Renal cortex interstitium (tissue), 11 donors: ENCODE measurements at regions not wholly inside any gene's neighbourhood (a gene's known extent, or its start where the extent isn't known, plus 50 kb on each side); places are given as distances from the start of the nearest gene placed in this dataset.

Source experiments
- DNase-seq, 11 donors: peaks; one replicate each; pipeline ENCODE4 v3.0.0-alpha.2; 2013; ENCODE audit warnings: low read depth in 9 of 11, low spot score in 4 of 11; ENCODE audit errors: extremely low read depth in 1 of 11

DNA sequence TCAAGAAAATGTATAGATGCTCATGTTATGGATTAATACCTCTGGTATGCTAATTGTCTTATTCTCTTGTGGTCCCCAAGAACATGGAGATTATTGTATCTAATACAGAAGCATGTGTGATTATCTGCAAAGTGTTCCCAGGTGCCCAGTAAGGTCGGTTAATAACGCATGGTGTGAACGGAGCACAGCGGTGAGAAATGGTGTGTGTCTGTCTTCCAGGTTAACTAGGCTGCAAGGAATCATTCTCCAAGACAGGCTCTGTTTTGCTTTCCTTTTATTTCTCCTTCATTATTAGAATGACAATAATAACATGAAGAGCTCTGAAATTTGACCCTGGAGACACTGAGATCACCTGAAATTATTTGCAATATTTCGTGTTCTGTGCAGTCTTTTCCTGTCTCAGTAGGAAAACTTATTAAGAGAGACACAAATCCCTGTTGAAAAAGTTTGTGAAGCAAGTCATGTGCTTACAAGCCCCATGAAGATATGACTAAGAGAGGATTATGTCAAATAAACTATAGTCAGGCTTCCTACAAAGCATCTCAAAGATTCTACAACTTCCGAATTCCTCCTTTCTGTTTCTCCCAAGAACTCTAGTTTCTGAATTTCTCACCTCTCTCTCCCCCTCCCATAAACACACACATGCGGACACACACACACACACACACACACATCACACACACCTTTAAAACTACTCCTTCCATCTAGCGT lies 230.9 kb downstream of the HS3ST1 start:
- DNase-seq, result no peak

DNA sequence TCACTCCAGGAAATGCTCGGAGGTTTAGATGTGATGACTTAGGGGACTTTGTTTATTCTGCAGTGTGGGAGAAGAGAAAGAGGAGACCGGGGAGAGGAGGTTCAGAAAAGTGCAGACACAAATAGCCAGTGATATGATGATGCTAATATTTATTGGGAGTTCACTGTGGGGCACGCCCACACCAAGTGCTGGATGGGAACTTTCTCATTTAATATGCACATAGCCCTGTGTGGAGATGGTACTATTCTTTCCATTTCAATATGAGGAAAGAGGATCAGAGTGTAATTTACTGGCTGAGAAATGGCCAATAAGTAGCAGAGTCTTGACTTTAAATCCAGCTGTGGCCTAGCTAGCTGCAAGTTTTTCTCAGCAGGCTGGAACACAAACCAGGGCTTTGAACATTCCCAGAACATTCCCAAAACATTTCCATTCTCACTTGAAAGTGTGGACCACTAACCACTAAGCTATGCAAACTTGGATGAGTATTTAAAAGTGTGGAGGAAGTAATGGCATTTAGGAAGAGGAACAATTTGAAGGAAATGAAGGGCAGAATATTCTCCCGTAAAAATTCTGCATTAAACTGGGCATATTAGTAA lies 231.7 kb downstream of the HS3ST1 start:
- no peak for DNase-seq

DNA sequence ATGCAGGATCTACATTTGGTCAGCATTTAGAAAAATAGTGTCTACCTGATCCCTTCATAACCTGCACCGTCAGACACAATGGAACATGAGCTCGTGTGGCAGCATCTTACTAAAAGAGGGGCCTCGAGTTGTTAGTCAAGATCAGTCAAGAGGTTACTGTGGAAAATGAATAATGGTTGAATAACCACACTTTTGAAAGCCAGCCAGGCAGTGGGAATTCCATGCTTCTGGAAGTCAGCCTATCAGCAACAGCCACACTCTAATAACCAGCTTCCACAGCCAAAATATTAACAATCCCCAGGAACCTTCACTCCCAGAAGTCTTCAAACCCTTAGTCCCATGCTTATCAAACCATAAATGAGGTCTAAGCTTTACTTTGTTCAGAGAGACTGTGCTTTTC lies 234.3 kb downstream of the HS3ST1 start:
- no peak for DNase-seq

DNA sequence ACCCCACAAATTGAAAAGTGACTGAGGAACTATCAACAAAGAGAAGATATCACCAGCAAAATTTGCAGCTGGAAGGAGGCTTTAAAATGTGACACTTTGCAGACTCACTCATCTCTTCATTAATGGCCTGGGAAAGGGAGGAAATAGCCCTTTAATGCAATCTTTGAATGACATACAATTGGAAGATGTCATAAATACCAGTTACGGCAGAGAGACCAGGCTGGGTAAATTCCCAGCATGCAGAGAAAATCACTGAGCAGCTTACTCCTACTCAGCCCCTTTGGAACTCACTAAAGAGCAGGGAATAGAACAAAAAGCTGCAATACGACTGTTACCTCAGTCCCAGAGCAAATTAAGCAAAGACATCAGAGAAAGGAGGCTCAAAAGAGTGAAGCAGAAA lies 238.9 kb downstream of the HS3ST1 start:
- DNase-seq, result no peak

DNA sequence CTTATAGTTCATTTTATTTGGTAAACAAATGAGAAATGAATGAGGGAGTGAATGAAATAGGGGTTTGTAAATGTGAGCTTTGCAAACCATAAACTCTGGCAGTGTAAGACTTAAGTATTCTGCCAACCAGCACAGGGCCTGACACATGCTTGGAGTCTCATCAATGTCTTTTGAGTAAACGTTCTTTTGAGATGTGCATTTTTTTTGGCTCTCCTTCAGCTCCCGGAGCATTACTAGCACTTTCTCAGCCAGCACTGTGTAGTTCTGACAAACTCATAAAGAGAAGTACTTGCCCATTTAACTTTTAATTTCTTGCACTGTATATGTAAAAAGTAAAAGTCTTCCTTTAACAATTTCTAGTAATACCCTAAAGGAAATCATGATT lies 245.3 kb downstream of the HS3ST1 start:
- DNase-seq, result no peak

DNA sequence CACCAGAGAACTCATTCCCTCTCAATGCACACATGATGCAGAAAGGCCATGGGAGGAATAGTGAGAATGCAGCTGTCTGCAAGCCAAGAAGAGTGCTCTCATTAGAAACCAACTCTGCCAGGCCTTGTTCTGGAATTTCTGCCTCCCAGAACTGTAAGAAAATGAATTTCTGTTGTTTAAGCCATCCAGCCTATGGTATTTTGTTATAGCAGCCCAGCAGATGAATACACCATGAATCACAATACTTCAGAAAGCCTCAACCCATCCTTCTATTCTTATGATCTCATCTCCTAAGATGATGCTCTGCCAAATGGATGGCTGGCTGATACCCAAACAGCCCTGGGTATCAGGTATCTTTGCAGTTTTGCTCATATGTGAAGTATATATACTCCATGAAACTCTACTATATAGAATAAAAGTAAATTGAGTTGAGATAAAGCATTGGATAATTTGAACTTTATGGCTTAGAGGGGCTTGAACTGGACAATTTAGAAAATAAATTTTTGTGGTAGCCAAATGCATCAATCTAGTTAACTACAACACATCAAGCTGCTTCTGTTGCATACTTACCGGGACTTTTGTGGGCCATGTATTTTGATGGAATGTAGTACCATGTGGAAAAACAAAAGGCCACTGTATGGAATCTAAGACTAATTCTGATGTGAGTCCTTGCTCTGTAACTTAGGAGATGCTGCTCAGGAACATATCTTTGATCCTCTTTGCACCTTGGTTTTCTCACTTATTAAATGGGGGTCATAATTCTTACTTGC lies 245.9 kb downstream of the HS3ST1 start:
- DNase-seq, result no peak

DNA sequence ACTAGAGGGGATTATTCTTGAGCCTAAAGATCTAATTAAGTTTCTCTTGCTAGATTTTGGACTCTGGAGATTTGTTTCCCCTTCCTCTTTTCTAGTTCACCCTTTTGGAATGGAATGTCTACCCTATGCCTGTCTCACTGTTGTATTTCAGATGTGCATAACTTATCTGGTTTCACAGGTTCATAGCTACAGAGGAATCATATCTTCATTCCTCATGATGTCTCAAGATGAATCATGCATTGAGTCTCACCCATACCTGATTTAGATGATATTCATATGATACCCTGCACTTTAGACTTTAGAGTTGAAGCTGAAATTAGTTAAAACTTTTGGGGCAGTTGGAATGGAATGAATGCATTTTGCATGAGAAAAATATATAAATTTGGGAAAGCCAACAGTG lies 246.7 kb downstream of the HS3ST1 start:
- no peak for DNase-seq

DNA sequence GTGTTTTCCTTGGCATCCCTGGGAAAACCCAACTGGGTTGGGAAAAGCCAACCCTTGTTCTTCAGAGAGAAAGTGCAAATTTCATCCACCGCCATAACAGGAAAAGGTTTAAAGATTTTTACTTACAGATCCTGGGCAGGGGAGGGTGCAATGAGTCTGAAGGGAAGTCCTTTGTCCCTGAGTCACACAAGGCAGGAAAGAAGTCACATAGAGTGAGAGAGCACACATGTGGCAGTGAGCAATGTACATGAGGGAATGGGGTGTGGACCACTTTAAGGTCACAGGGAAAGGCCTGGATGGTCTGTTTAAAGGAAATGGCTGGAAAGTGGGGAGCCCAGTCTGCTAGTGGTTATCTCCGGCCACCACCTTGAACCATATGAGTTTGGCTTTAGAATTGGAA lies 248.9 kb downstream of the HS3ST1 start:
- no peak for DNase-seq

DNA sequence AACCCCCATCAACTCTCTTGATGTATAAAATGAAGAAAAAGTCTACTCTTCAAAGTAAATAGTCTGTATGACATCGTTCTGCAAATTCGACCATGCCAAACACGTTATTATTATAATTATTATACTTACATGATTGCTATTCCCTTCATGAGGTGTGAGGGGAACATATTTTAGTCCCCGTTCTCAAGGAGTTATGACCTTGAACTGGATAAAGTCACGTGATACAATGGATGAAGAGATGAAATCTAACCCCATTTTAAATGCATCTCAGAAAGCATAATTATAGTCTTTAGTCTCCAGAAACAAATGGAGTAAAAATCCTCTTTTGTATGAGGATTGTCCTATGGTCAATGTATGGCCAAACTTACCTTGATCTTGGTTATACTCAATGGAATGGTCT lies 250.3 kb downstream of the HS3ST1 start:
- DNase-seq, result no peak

DNA sequence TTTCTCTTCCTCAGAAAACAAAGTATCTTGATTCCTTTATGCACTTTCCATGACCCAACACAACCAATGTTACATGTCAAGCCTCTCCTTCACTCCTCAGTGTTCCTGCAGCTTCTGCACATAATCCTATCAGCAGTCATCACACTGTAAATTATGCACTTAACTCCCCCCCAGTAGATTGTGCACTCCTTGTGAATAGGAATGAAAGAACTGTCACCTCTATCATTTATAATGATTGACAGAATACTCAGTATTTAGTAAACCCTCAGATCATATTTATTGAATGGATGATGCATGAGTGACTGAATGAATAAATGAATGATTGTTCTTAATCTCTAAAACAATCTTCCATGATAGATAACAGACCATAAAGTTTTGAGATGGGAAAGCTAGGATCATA lies 253.3 kb downstream of the HS3ST1 start:
- no peak for DNase-seq

DNA sequence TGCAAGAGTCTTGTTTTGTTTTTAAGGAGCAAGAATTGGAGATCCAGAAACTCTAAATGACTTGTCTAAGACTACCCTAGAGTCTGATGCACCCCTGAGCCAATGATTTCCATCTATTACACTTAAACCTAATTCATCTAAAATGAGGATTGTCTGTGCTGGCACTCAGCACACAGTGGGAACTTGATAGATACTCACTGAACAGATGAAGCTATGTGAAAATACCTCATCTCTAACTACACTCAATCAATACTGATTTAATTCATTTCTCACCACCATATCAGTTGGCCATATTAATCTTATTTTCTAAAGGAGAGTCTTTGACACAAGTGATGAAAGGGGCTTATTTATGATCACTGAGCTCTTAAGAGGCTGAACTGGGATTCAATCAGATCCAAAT lies 262.1 kb downstream of the HS3ST1 start:
- DNase-seq, result no peak

DNA sequence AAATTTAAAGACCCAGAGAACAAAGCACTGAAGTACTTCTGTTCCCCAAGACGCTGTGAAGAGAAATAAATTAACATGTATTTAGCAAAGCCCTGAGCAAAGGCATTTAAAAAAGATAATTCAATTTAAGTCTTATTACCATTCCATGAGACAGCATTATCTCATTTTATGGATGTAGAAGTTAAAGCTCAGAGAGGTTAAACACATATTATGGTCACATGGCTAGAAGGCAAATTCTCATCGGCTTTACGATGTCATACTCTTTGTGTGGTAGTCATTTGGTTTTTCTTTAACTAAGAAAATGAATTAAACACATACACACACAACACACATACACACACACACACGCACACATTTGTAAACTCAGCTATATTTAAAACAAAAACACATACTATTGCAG lies 262.7 kb downstream of the HS3ST1 start:
- DNase-seq, result no peak

DNA sequence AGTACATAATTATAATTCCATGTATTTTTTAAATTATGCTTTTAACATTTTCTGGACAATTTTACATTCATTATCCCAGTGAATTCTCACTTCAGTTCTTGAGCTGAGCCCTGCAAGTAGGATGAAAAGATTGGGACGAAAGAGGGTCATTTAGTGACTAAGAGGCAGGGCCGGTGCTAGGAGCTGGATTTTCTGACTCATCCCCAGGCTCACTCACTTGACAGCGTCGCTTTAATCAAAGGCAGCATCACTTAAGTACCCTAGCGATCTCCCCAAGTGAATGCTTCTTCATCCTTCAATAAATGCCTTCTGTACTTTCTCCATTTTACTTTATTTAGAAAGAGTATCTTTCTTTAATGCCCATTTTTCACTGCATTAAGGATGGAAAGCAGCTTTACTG lies 263.6 kb downstream of the HS3ST1 start:
- no peak for DNase-seq

DNA sequence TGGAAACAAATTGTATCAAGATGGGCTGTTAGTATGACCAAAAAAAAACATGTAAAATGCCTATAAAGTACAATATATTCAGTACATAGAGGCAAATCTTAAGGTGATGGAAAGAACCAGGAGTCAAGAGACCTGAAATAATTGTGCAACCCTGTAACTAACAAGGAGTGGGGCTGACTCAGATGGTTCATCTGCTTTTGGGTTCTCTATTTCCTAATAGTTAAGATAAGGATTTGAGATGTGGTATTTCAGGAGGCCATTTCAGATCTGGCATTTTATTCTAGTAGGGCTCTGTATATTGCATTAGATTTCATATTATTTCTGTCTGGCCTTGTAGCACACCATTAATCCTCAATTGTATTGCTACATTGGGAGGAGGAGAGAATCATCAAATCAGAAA lies 268.4 kb downstream of the HS3ST1 start:
- no peak for DNase-seq

DNA sequence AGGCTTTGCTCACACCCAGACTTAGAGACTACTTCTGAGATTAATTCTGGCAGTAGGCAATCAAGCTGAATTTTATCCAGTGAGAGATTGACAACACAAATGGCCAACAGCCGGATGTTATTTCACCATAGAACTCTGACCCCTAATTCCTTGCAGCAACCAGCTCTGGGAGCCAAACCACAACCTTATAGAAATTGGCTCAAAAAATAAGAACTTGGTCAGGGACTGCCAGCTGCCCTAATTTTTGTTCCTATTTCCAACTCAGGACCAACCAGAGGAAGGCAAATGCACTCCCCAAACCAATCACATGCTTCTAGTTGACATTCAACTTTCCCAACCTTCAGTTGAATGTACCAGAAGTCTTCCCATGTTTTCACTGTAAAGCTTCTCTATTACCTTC lies 269.7 kb downstream of the HS3ST1 start:
- no peak for DNase-seq

DNA sequence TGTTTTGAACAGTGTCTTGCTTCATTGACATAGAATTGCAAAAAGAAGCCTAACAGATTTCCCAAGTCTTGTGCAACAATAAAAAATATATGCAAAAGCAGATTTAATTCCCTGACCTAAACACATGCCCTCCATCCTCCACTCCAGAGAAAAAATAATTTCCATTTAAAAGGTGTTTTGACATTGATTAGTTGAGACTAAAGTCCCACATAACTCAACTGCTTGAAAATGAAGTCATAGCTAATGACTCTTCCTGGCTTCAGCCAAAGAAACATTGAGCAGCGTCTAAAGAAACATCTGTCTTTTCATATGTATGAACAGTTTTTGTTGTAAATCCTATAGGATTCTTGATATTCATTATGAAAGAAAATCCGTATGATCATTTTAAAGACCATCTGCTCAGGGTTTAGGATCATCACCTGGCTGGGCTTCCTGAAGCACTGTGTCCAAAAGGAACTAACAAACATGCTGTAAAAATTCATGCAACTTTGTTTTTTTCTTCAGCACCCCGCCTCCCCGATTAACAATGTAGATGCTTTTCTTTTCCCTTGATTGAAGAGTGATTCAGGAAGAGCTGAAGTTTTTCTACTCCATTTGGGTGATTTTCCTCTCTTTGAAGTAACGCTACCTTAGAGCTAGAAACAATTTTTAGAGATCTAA lies 273.4 kb downstream of the HS3ST1 start:
- DNase-seq, result no peak

DNA sequence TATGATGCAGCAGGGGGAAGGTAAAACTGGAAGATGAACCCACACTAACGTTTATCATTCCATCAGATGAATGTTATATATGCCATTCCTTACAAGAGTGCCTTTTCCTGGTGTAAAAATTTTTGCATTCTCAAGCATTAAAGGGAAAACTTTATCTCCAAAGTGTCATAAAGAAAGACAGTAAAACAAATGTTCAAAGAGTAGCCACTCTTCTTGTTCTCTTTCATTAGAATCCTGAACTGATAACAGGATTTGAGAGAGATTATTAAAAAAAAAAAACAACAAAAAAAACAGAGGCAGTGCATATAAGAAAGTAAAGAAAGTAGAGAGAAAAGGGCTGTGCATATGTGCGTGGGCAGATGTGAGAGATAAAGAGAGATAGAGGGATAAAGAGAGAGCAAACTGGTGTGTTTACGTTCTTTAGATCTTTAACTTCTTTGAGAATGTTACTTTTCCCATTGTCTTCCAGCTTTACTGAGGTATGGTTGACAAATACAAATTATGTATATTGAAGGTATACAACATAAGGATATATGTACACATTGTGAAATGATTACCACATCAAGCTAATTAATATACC lies 275.4 kb downstream of the HS3ST1 start:
- no peak for DNase-seq

DNA sequence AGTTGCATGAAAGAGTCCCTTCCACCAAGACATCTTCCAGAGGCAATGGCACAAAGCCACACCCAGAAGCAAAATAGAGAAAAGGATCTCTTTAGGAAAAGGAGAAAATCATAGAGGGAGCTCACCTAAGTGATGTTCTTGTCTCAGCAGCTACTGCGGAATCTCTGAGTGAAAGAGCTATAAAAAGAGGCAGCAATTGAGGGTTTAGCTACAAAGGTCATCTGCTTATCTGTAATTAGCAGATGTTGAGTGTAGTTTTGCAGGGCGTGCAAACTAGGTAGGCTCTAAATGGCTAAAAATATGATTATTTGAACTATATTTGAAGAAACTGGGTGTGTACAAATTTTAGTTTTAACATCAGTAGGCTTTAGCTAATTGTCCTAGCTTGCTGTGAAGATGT lies 276.0 kb downstream of the HS3ST1 start:
- DNase-seq, result no peak

DNA sequence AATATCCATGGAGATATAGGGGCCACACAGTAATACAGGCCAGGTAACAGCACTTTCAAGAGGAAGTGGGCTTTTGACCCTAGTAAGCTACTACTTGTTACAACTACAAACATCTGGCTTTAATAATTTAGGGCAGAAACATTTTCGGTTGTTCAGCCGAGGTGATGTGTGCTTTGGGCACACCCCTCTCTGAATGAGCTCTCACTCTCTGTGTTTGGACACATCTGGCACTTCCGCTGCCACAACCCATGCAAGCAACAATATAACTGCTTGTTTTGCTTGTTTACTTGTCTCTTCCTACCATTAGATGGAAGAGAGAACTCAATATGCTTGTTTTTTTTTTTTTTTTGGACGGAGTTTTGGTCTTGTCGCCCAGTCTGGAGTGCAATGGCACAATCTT lies 277.2 kb downstream of the HS3ST1 start:
- DNase-seq, result no peak
